SK-N-SH (cell line): ENCODE measurements at regions not wholly inside any gene's neighbourhood (a gene's known extent, or its start where the extent isn't known, plus 50 kb on each side); places are given as distances from the start of the nearest gene placed in this dataset.

Experiments
- CTCF ChIA-PET: fragments of 300-600, 350-600 bp; formaldehyde crosslinking; extraction: SDS; loops from one replicate; lab custom pipeline; 2021; lab: Yijun Ruan, JAX
- POLR2A ChIA-PET: fragments of 350-600 bp; sonication (Branson Sonifier 250); formaldehyde crosslinking; extraction: SDS; loops from one replicate; lab custom pipeline; 2020; ENCODE audit warnings: antibody characterized with exemption, inconsistent platforms; lab: Yijun Ruan, JAX
- DNase-seq: peaks from one replicate; pipeline ENCODE4 v3.0.0; 2012
- H2AFZ ChIP-seq: fragments of 200-600 bp; sonication (generic); 2 replicates; pipeline ENCODE4 v1.8.1; 2016; ENCODE audit warnings: antibody characterized with exemption, mild to moderate bottlenecking, low read depth
- H3F3A ChIP-seq: fragments of 200-600 bp; sonication (generic); replicated peaks from 2 replicates; pipeline ENCODE3; 2016; ENCODE audit warnings: antibody characterized with exemption, mild to moderate bottlenecking; ENCODE audit not compliant: insufficient read depth
- H3K27ac ChIP-seq, 2 experiments: fragments of 200-500 bp in 1 of 2; fragments of 200-600 bp in 1 of 2; sonication (Bioruptor generic) in 1 of 2; sonication (generic), shearing (Covaris generic) in 1 of 2; 2 replicates each; pipeline versions ENCODE4 v1.5.1 to v1.6.1; 2014 to 2016; ENCODE audit warnings: low read depth in 2 of 2, inconsistent platforms in 1 of 2, low read length in 1 of 2, mild to moderate bottlenecking in 1 of 2, mixed read lengths in 1 of 2
- H3K27me3 ChIP-seq: fragments of 200-600 bp; sonication (generic), shearing (Covaris generic); 2 replicates; pipeline ENCODE4 v1.6.1; 2016; ENCODE audit warnings: mixed run types; ENCODE audit not compliant: insufficient read depth
- H3K36me3 ChIP-seq, 2 experiments: fragments of 200-500 bp in 1 of 2; fragments of 200-600 bp in 1 of 2; sonication (Bioruptor generic) in 1 of 2; sonication (generic) in 1 of 2; replicated peaks in 1 of 2; 2 replicates each; pipeline versions ENCODE3 to v1.5.1; 2014 to 2016; ENCODE audit warnings: low read length in 1 of 2, mild to moderate bottlenecking in 1 of 2; ENCODE audit not compliant: insufficient read depth in 2 of 2, control insufficient read depth in 1 of 2
- H3K4me1 ChIP-seq, 2 experiments: fragments of 200-500 bp in 1 of 2; fragments of 200-600 bp in 1 of 2; sonication (Bioruptor generic) in 1 of 2; sonication (generic), shearing (Covaris generic) in 1 of 2; 2 replicates each; pipeline versions ENCODE4 v1.5.1 to v1.6.1; 2014 to 2016; ENCODE audit warnings: low read depth in 1 of 2, low read length in 1 of 2, mixed run types in 1 of 2; ENCODE audit not compliant: insufficient read depth in 2 of 2, control insufficient read depth in 1 of 2
- H3K4me2 ChIP-seq: fragments of 200-600 bp; sonication (generic), shearing (Covaris generic); 2 replicates; pipeline ENCODE4 v1.6.1; 2017; ENCODE audit warnings: mixed run types
- H3K4me3 ChIP-seq, 2 experiments: fragments of 200-500 bp in 1 of 2; fragments of 200-600 bp in 1 of 2; sonication (Bioruptor generic) in 1 of 2; sonication (generic), shearing (Covaris generic) in 1 of 2; 2 replicates each; pipeline versions ENCODE4 v1.5.1 to v1.8.1; 2014 to 2016; ENCODE audit warnings: low read depth in 2 of 2, inconsistent platforms in 1 of 2, low read length in 1 of 2, mild to moderate bottlenecking in 1 of 2, mixed read lengths in 1 of 2, moderate library complexity in 1 of 2
- H3K79me2 ChIP-seq: fragments of 200-600 bp; sonication (generic); 2 replicates; pipeline ENCODE4 v1.8.1; 2017; ENCODE audit warnings: mild to moderate bottlenecking; ENCODE audit not compliant: insufficient read depth
- H3K9ac ChIP-seq: fragments of 200-600 bp; sonication (generic); 2 replicates; pipeline ENCODE4 v1.6.1; 2017; ENCODE audit warnings: mixed run types
- H3K9me2 ChIP-seq: fragments of 200-600 bp; sonication (generic); 2 replicates; pipeline ENCODE4 v1.6.1; 2017; ENCODE audit warnings: mixed run types
- H3K9me3 ChIP-seq: fragments of 200-600 bp; sonication (generic); 2 replicates; pipeline ENCODE4 v1.6.1; 2017; ENCODE audit warnings: mixed run types, mild to moderate bottlenecking, moderate library complexity
- H4K20me1 ChIP-seq: fragments of 200-600 bp; sonication (generic); 2 replicates; pipeline ENCODE4 v1.6.1; 2017; ENCODE audit warnings: mild to moderate bottlenecking, mixed run types; ENCODE audit not compliant: insufficient read depth
- EP300 ChIP-seq, 2 experiments: IDR thresholded peaks; 2 replicates each; pipeline versions ENCODE4 v1.4.0 to v1.6.1; 2012; ENCODE audit warnings: borderline replicate concordance in 1 of 2, low read depth in 1 of 2, low read length in 1 of 2
- FOSL2 ChIP-seq: IDR thresholded peaks from 2 replicates; pipeline ENCODE4 v1.4.0; 2012; ENCODE audit warnings: low read depth, mild to moderate bottlenecking, moderate library complexity, borderline replicate concordance
- GABPA ChIP-seq: IDR thresholded peaks from 2 replicates; pipeline ENCODE4 v1.4.0; 2012; ENCODE audit warnings: low read depth, mild to moderate bottlenecking
- GATA2 ChIP-seq: sonication (generic); formaldehyde crosslinking; IDR thresholded peaks from 2 replicates; pipeline ENCODE4 v1.5.0; 2020; ENCODE audit warnings: mild to moderate bottlenecking, missing genetic modification reagents
- IRF3 ChIP-seq: fragments of 150-350 bp; IDR thresholded peaks from 2 replicates; pipeline ENCODE4 v1.6.1; 2016; ENCODE audit warnings: mild to moderate bottlenecking, low read depth, low read length
- JUND ChIP-seq: IDR thresholded peaks from 2 replicates; pipeline ENCODE4 v1.4.0; 2012
- MAX ChIP-seq: IDR thresholded peaks from 2 replicates; pipeline ENCODE4 v1.4.0; 2012; ENCODE audit warnings: low read depth
- MEF2A ChIP-seq: IDR thresholded peaks from 2 replicates; pipeline ENCODE4 v1.4.0; 2012; ENCODE audit warnings: low read depth, borderline replicate concordance
- NFIC ChIP-seq: IDR thresholded peaks from 2 replicates; pipeline ENCODE4 v1.4.0; 2012; ENCODE audit warnings: borderline replicate concordance
- POLR2AphosphoS5 ChIP-seq: IDR thresholded peaks from 2 replicates; pipeline ENCODE4 v1.6.1; 2012; ENCODE audit warnings: low read depth, low read length
- RAD21 ChIP-seq: IDR thresholded peaks from 2 replicates; pipeline ENCODE4 v1.6.1; 2012; ENCODE audit warnings: mild to moderate bottlenecking, low read length
- SIN3A ChIP-seq: IDR thresholded peaks from 2 replicates; pipeline ENCODE4 v1.6.1; 2012; ENCODE audit warnings: low read depth, mild to moderate bottlenecking, low read length, moderate library complexity, borderline replicate concordance
- SMC3 ChIP-seq: IDR thresholded peaks from 2 replicates; pipeline ENCODE4 v1.6.1; 2012; ENCODE audit warnings: low read depth, low read length, improper control_type of control experiment
- TAF1 ChIP-seq: IDR thresholded peaks from 2 replicates; pipeline ENCODE4 v1.6.1; 2012; ENCODE audit warnings: low read depth, mild to moderate bottlenecking, low read length, moderate library complexity, borderline replicate concordance
- TCF12 ChIP-seq: IDR thresholded peaks from 2 replicates; pipeline ENCODE4 v1.4.0; 2012
- TEAD4 ChIP-seq: IDR thresholded peaks from 2 replicates; pipeline ENCODE4 v1.4.0; 2012; ENCODE audit warnings: mild to moderate bottlenecking, borderline replicate concordance; ENCODE audit not compliant: insufficient read depth
- YY1 ChIP-seq: IDR thresholded peaks from 2 replicates; pipeline ENCODE4 v1.4.0; 2012; ENCODE audit warnings: low read depth, mild to moderate bottlenecking
- ZBTB33 ChIP-seq: IDR thresholded peaks from 2 replicates; pipeline ENCODE4 v1.4.0; 2012; ENCODE audit warnings: low read depth, borderline replicate concordance
- WGBS: methylation state at CpG from one replicate; pipeline ENCODE4 v1.1.6; 2017; ENCODE audit warnings: low lambda C conversion rate; 5-methylcytosine and 5-hydroxymethylcytosine counted together
- TF ChIP-seq, protein P1 (sequence below): IDR thresholded peaks from 2 replicates; pipeline ENCODE4 v1.4.0; 2012; ENCODE audit warnings: low read depth, borderline replicate concordance

DNA sequence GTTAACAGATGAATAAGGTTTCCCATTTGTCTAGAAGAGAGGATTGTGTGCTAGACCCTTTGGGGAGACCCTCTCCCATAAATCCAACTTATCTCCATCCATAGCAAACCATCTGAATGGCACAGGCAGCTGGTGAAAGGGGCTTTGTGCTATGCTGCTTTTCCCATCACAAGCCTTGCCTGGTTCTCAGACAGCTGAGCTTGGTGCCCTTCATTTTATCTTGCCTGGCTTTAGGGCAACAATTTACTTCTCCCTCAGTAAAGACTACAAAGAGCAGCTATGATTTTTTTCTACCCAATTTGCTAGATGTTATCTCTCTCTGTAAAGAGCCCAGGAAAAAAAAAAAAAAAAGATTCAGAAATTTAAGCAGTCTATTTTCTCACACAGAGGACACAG, 117.0 kb upstream of the COL21A1 start:
- no peaks in the 10 kb centered on the region for H3K9me3 ChIP-seq
- peaks cover 39% of the 10 kb centered on the region for H3F3A ChIP-seq
- peaks cover 30 to 31% of the 10 kb centered on the region in 2 experiments for H3K4me1 ChIP-seq
- H3K4me3 ChIP-seq = no peak overlapping the region; a peak in 1 of 4 replicates
- no peaks in the 10 kb centered on the region for H3K79me2 ChIP-seq
- POLR2A ChIA-PET = interaction anchor here (0.6 kb wide), 1 partner anchor 93 kb away, joined by 3 read pairs; no protein-coding TSS in a partner anchor
- peak overlapping the region; percentile 42 for H3K4me2 ChIP-seq
- no peaks in the 10 kb centered on the region for H3K9me2 ChIP-seq
- peak overlapping the region; percentile 49 for H3K9ac ChIP-seq
- no peaks in the 10 kb centered on the region for H3K27me3 ChIP-seq
- no peaks in the 10 kb centered on the region for H4K20me1 ChIP-seq
- TF ChIP-seq IRF3 = no peak
- TF ChIP-seq MAX = no peak
- peak in 1 of 2 experiments; percentile 32; a peak in 1 of 4 replicates for TF ChIP-seq EP300 (IDR thresholded peaks at IDR 0.05; ENCODE audit: borderline replicate concordance in 1 of 2, low read depth in 1 of 2, low read length in 1 of 2)
- no peak for TF ChIP-seq FOSL2
- no peak for TF ChIP-seq TEAD4
- no peak for TF ChIP-seq NFIC
- TF ChIP-seq GATA2 (CRISPR knock-in tag) = peak; percentile 77
- no peak for TF ChIP-seq JUND
- TF ChIP-seq, protein P1, sequence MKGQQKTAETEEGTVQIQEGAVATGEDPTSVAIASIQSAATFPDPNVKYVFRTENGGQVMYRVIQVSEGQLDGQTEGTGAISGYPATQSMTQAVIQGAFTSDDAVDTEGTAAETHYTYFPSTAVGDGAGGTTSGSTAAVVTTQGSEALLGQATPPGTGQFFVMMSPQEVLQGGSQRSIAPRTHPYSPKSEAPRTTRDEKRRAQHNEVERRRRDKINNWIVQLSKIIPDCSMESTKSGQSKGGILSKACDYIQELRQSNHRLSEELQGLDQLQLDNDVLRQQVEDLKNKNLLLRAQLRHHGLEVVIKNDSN = no peak
- TF ChIP-seq RAD21 = no peak
- TF ChIP-seq YY1 = no peak
- no peak for TF ChIP-seq SIN3A
- TF ChIP-seq POLR2AphosphoS5 = no peak
- no peak for TF ChIP-seq TAF1
- TF ChIP-seq, all 33 proteins: peak for 2
- H2AFZ ChIP-seq = no peak overlapping the region; the same call in 1 of the 2 replicates
- DNase-seq = peak; percentile 21
- CTCF ChIA-PET = interaction anchor here (0.9 to 5.3 kb wide), 8 partner anchors 11 to 229 kb away, joined by 3 to 87 read pairs (median 6); no protein-coding TSS in a partner anchor
- H3K36me3 ChIP-seq = no peaks in the 10 kb centered on the region
- H3K27ac ChIP-seq = peak overlapping the region; percentile 96

DNA sequence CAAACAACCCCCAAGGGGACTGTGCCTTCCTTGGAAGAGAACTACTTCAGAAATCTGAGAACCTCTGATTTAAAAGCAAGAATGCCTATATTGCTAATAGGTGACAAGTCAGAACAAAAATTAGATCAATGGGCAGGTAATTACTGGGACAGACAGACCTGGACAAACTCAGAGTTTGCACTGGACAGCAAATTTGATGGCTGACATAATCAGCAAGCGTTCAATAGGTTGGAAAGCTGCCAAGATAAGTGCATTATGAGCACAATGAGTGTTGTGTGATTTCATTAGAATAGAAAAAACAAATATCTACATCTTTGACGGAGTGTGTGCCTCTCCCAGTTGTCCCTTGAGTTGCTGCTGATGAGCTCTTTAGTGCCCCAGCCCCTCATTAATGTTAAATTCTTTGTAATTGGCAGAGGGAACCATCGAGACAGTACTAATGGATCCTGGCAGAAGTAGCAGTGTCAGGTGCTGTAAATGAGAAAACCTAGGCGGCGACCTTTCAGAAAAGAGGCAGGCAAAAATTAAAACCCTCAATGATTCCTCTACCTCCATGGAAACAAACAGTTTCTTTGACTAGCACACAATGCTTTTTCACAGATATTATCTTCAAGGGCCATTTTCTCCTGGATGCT, 116.5 kb upstream of the COL21A1 start:
- Histone ChIP-seq H3K4me1 (peaks cover 26 to 31% of the 10 kb centered on the region in 2 experiments), H4K20me1 (no peaks in the 10 kb centered on the region), H3K4me3 (no peak overlapping the region), H3K9ac (peak overlapping the region; percentile 49), H3K36me3 (no peaks in the 10 kb centered on the region)
- CTCF ChIA-PET = interaction anchor here (0.9 to 5.3 kb wide), 9 partner anchors 11 to 230 kb away, joined by 3 to 87 read pairs (median 5); no protein-coding TSS in a partner anchor
- 0 out of 2 replicates have a peak, but pooled peaks have one; percentile 8 for TF ChIP-seq JUND
- TF ChIP-seq TCF12 = peak; percentile 18; the same call in 1 of the 2 replicates
- no peak for TF ChIP-seq MEF2A
- no peak for TF ChIP-seq TEAD4
- TF ChIP-seq GABPA = no peak
- no peak for TF ChIP-seq MAX
- TF ChIP-seq EP300 (IDR thresholded peaks at IDR 0.05; ENCODE audit: borderline replicate concordance in 1 of 2, low read depth in 1 of 2, low read length in 1 of 2) = peak in 1 of 2 experiments; percentile 65; a peak in 2 of 4 replicates
- TF ChIP-seq POLR2AphosphoS5 = no peak
- no peak for TF ChIP-seq SMC3
- TF ChIP-seq NFIC = peak; percentile 55; the same call in 1 of the 2 replicates
- no peak for TF ChIP-seq ZBTB33
- TF ChIP-seq GATA2 (CRISPR knock-in tag) = peak; percentile 36
- no peak for TF ChIP-seq RAD21
- TF ChIP-seq, all 33 proteins: peak for 5
- H3K27ac ChIP-seq = peak overlapping the region; percentile 96
- no peaks in the 10 kb centered on the region for H3K27me3 ChIP-seq
- no peak for DNase-seq
- POLR2A ChIA-PET = interaction anchor here (0.6 kb wide), 1 partner anchor 94 kb away, joined by 3 read pairs; no protein-coding TSS in a partner anchor
- peaks cover 39% of the 10 kb centered on the region for H3F3A ChIP-seq
- peak overlapping the region; percentile 42 for H3K4me2 ChIP-seq
- H2AFZ ChIP-seq = no peak overlapping the region; the same call in 1 of the 2 replicates
- no peaks in the 10 kb centered on the region for H3K9me3 ChIP-seq
- H3K9me2 ChIP-seq = no peaks in the 10 kb centered on the region
- WGBS = 39% methylated on average over 5 of the region's 5 CpGs
- H3K79me2 ChIP-seq = no peaks in the 10 kb centered on the region
